B cell (primary cell): ENCODE measurements at regions not wholly inside any gene's neighbourhood (a gene's known extent, or its start where the extent isn't known, plus 50 kb on each side); places are given as distances from the start of the nearest gene placed in this dataset.

ENCODE experiments used
- ATAC-seq: fragments of 200-7000 bp; cut with Tn5 transposase; one replicate; pipeline ENCODE4 v1.10.0; 2021; ENCODE audit warnings: low read depth, mild to moderate bottlenecking, moderate number of reproducible peaks, moderate library complexity
- CTCF ChIA-PET: fragments of 350-600 bp; sonication (Branson Sonifier 250); formaldehyde crosslinking; loops from one replicate; lab custom pipeline; 2021; ENCODE audit warnings: antibody characterized with exemption, inconsistent platforms; lab: Charles Lee
- POLR2A ChIA-PET: fragments of 350-600 bp; sonication (Branson Sonifier 250); formaldehyde crosslinking; loops from one replicate; lab custom pipeline; 2021; ENCODE audit warnings: antibody characterized with exemption; lab: Charles Lee
- DNase-seq: peaks from one replicate; pipeline ENCODE4 v3.0.0; 2013
- H2AFZ ChIP-seq: 2 replicates; pipeline ENCODE4 v1.6.1; 2012; ENCODE audit warnings: mild to moderate bottlenecking, low read depth, low read length; ENCODE audit not compliant: insufficient read depth, poor library complexity, severe bottlenecking
- H3K27ac ChIP-seq, 2 donors: 1 replicate in 1 of 2; 2 replicates in 1 of 2; pipeline ENCODE4 v1.5.1; 2012 to 2013; ENCODE audit warnings: low read length in 2 of 2, mild to moderate bottlenecking in 2 of 2, moderate library complexity in 1 of 2
- H3K27me3 ChIP-seq, 4 experiments: fragments of 200-600 bp in 1 of 4; sonication (generic) in 1 of 4; replicated peaks in 1 of 4; 1 replicate in 2 of 4; 2 replicates in 2 of 4; pipeline versions ENCODE4 v1.6.1 to v1.7.0; 2013 to 2016; ENCODE audit warnings: low read length in 3 of 4, mild to moderate bottlenecking in 2 of 4, mixed read lengths in 1 of 4, moderate library complexity in 1 of 4; ENCODE audit not compliant: insufficient read depth in 4 of 4, control insufficient read depth in 3 of 4; ENCODE audit errors: control extremely low read depth in 1 of 4
- H3K36me3 ChIP-seq, 2 experiments: replicated peaks in 1 of 2; 1 replicate in 1 of 2; 2 replicates in 1 of 2; pipeline versions ENCODE4 v1.6.1 to v1.7.1; 2013; ENCODE audit warnings: low read length in 1 of 2; ENCODE audit not compliant: insufficient read depth in 2 of 2, control insufficient read depth in 1 of 2; ENCODE audit errors: control extremely low read depth in 1 of 2, extremely low read depth in 1 of 2
- H3K4me1 ChIP-seq, 2 donors: fragments of 200-600 bp in 1 of 2; sonication (generic) in 1 of 2; 1 replicate in 1 of 2; 2 replicates in 1 of 2; pipeline versions ENCODE4 v1.5.1 to v1.6.1; 2013 to 2017; ENCODE audit warnings: low read length in 2 of 2; ENCODE audit not compliant: control insufficient read depth in 2 of 2, insufficient read depth in 2 of 2
- H3K4me2 ChIP-seq: replicated peaks from 2 replicates; pipeline ENCODE3; 2012; ENCODE audit warnings: mild to moderate bottlenecking, low read depth, low read length; ENCODE audit not compliant: poor library complexity, severe bottlenecking
- H3K4me3 ChIP-seq, 5 experiments: fragments of 200-600 bp in 1 of 5; sonication (generic) in 1 of 5; 1 replicate in 3 of 5; 2 replicates in 2 of 5; pipeline versions ENCODE4 v1.5.1 to v1.7.0; 2011 to 2016; ENCODE audit warnings: low read length in 4 of 5, mild to moderate bottlenecking in 4 of 5, low read depth in 2 of 5, control low read depth in 1 of 5, moderate library complexity in 1 of 5; ENCODE audit not compliant: insufficient read depth in 1 of 5; ENCODE audit errors: control extremely low read depth in 1 of 5, extremely low read depth in 1 of 5
- H3K79me2 ChIP-seq: fragments of 200-600 bp; sonication (generic); one replicate; pipeline ENCODE4 v1.6.0; 2016; ENCODE audit warnings: low read length; ENCODE audit not compliant: control insufficient read depth, insufficient read depth
- H3K9ac ChIP-seq: fragments of 200-600 bp; sonication (generic); 2 replicates; pipeline ENCODE4 v1.6.1; 2017; ENCODE audit warnings: mild to moderate bottlenecking, low read length, moderate library complexity
- H3K9me3 ChIP-seq, 3 donors: one replicate each; pipeline versions ENCODE4 v1.6.1 to v1.7.1; 2013; ENCODE audit warnings: low read length in 2 of 3; ENCODE audit not compliant: control insufficient read depth in 2 of 3, insufficient read depth in 1 of 3; ENCODE audit errors: control extremely low read depth in 1 of 3
- H4K20me1 ChIP-seq: 2 replicates; pipeline ENCODE4 v1.6.0; 2012; ENCODE audit warnings: mild to moderate bottlenecking, low read length; ENCODE audit not compliant: insufficient read depth, control insufficient read depth, poor library complexity, severe bottlenecking
- H3K27ac Mint-ChIP-seq: one replicate; pipeline ENCODE4 v1.8.0; 2021; ENCODE audit warnings: mixed read lengths
- H3K27me3 Mint-ChIP-seq: one replicate; pipeline ENCODE4 v1.8.0; 2021; ENCODE audit warnings: mixed read lengths
- H3K4me1 Mint-ChIP-seq: one replicate; pipeline ENCODE4 v1.8.0; 2021; ENCODE audit warnings: mixed read lengths
- H3K4me3 Mint-ChIP-seq: one replicate; pipeline ENCODE4 v1.8.0; 2021; ENCODE audit warnings: mixed read lengths
- H3K9me3 Mint-ChIP-seq: one replicate; pipeline ENCODE4 v1.8.0; 2022; ENCODE audit warnings: mixed read lengths; ENCODE audit not compliant: insufficient read depth
- CTCF ChIP-seq: fragments of 200-600 bp; IDR thresholded peaks from one replicate; pipeline ENCODE4 v1.8.0; 2022; ENCODE audit warnings: antibody characterized with exemption, mild to moderate bottlenecking
- EZH2 ChIP-seq: IDR thresholded peaks from 2 replicates; pipeline ENCODE4 v1.6.1; 2012; ENCODE audit warnings: borderline replicate concordance, low read depth, mild to moderate bottlenecking, moderate library complexity, low read length; ENCODE audit not compliant: insufficient read depth, poor library complexity, severe bottlenecking
- WGBS: methylation state at CpG from one replicate; pipeline ENCODE4 v1.1.5; 2013; ENCODE audit warnings: missing lambda C conversion rate; ENCODE audit not compliant: insufficient coverage; 5-methylcytosine and 5-hydroxymethylcytosine counted together
- intact Hi-C: fragments of 100-400 bp; cut with micrococcal nuclease; formaldehyde crosslinking; loops from one replicate; pipeline ENCODE4 v1.10.0; 2022

GRCh38 chr4:3850128-3850527, 83.9 kb downstream of the ADRA2C start:
- H3K9me3 ChIP-seq, result peaks cover 0 to 37% (median 0%) of the 10 kb centered on the region in 3 donors
- H3K36me3 ChIP-seq, result no peaks in the 10 kb centered on the region
- intact Hi-C loops, result no loop called here
- H3K27me3 ChIP-seq, result peaks cover 0 to 3% (median 0%) of the 10 kb centered on the region in 4 experiments
- Mint-ChIP-seq H3K4me3 (no peak overlapping the region), H3K27me3 (peaks cover 29% of the 10 kb centered on the region), H3K27ac (no peak overlapping the region), H3K9me3 (no peaks in the 10 kb centered on the region), H3K4me1 (no peaks in the 10 kb centered on the region)
- DNase-seq (no peak), ATAC-seq (no peak)
- WGBS, result 100% methylated on average over 1 of the region's 1 CpG
- TF ChIP-seq CTCF, result no peak
- TF ChIP-seq EZH2, result no peak
- H3K27ac ChIP-seq, result no peak overlapping the region
- H3K79me2 ChIP-seq, result no peaks in the 10 kb centered on the region
- H3K4me1 ChIP-seq, result no peaks in the 10 kb centered on the region
- H2AFZ ChIP-seq, result no peak overlapping the region
- H3K4me3 ChIP-seq, result no peak overlapping the region
- no peak overlapping the region for H3K4me2 ChIP-seq
- CTCF ChIA-PET, result no interaction called here
- no peak overlapping the region for H3K9ac ChIP-seq
- POLR2A ChIA-PET, result no interaction called here
- H4K20me1 ChIP-seq, result no peaks in the 10 kb centered on the region

- 48% methylated on average over 6 of the region's 6 CpGs for WGBS
- no peak for DNase-seq
- Mint-ChIP-seq H3K4me1 (no peaks in the 10 kb centered on the region), H3K4me3 (no peak overlapping the region), H3K27ac (no peak overlapping the region), H3K9me3 (no peaks in the 10 kb centered on the region), H3K27me3 (peaks cover 34% of the 10 kb centered on the region)
- no peaks in the 10 kb centered on the region for H4K20me1 ChIP-seq
- POLR2A ChIA-PET, result no interaction called here
- no peaks in the 10 kb centered on the region for H3K36me3 ChIP-seq
- intact Hi-C loops, result no loop called here
- H3K9ac ChIP-seq, result no peak overlapping the region
- no peaks in the 10 kb centered on the region for H3K4me1 ChIP-seq
- peaks cover 0 to 3% (median 0%) of the 10 kb centered on the region in 4 experiments for H3K27me3 ChIP-seq
- no peak overlapping the region for H3K27ac ChIP-seq
- TF ChIP-seq EZH2 (no peak), CTCF (no peak)
- H3K4me3 ChIP-seq, result no peak overlapping the region
- H3K79me2 ChIP-seq, result no peaks in the 10 kb centered on the region
- H3K9me3 ChIP-seq, result peaks cover 0 to 32% (median 0%) of the 10 kb centered on the region in 3 donors
- no peak overlapping the region for H3K4me2 ChIP-seq
- CTCF ChIA-PET, result no interaction called here
- no peak for ATAC-seq
- H2AFZ ChIP-seq, result no peak overlapping the region
Measured at GRCh38 chr4:3851211-3851610, 85.0 kb downstream of the ADRA2C start.
